Parathyroid adenoma (tissue), 2 donors: ENCODE measurements at regions not wholly inside any gene's neighbourhood (a gene's known extent, or its start where the extent isn't known, plus 50 kb on each side); places are given as distances from the start of the nearest gene placed in this dataset.
A peak's percentile ranks its signal among the peaks of the same experiment; 100 is the strongest.

Experiments used
- H2AFZ ChIP-seq: fragments of 300-600 bp; sonication (generic); one replicate; pipeline ENCODE4 v1.7.0; 2017; ENCODE audit warnings: antibody characterized with exemption, mild to moderate bottlenecking
- H3K27ac ChIP-seq: fragments of 300-600 bp; sonication (generic); one replicate; pipeline ENCODE4 v1.7.0; 2017
- H3K27me3 ChIP-seq: fragments of 300-600 bp; sonication (generic); one replicate; pipeline ENCODE4 v1.7.0; 2017; ENCODE audit warnings: low read length; ENCODE audit not compliant: control insufficient read depth, insufficient read depth
- H3K36me3 ChIP-seq: fragments of 300-600 bp; sonication (generic); one replicate; pipeline ENCODE4 v1.7.0; 2017; ENCODE audit warnings: low read length; ENCODE audit not compliant: control insufficient read depth, insufficient read depth
- H3K4me1 ChIP-seq: fragments of 300-600 bp; sonication (generic); one replicate; pipeline ENCODE4 v1.7.0; 2017; ENCODE audit warnings: control low read depth
- H3K4me2 ChIP-seq: fragments of 300-600 bp; sonication (generic); one replicate; pipeline ENCODE4 v1.7.0; 2017; ENCODE audit warnings: low read length
- H3K4me3 ChIP-seq: fragments of 300-600 bp; sonication (generic); one replicate; pipeline ENCODE4 v1.7.0; 2017; ENCODE audit warnings: low read depth, low read length
- H3K79me2 ChIP-seq: fragments of 300-600 bp; sonication (generic); one replicate; pipeline ENCODE4 v1.7.0; 2017; ENCODE audit warnings: control low read depth
- H3K9ac ChIP-seq: fragments of 300-600 bp; sonication (generic); one replicate; pipeline ENCODE4 v1.7.0; 2017; ENCODE audit warnings: mild to moderate bottlenecking
- H3K9me3 ChIP-seq: fragments of 300-600 bp; sonication (generic); one replicate; pipeline ENCODE4 v1.7.0; 2017; ENCODE audit warnings: low read length; ENCODE audit not compliant: control insufficient read depth
- CTCF ChIP-seq: fragments of 300-600 bp; sonication (generic); IDR thresholded peaks from one replicate; pipeline ENCODE4 v1.7.0; 2017; ENCODE audit warnings: antibody characterized with exemption, mild to moderate bottlenecking
- donor health status: primary hyperparathyroidism.

- Histone ChIP-seq H2AFZ (no peak overlapping the region), H3K79me2 (no peaks in the 10 kb centered on the region), H3K36me3 (no peaks in the 10 kb centered on the region), H3K4me1 (no peaks in the 10 kb centered on the region), H3K4me2 (no peak overlapping the region), H3K27me3 (no peaks in the 10 kb centered on the region), H3K4me3 (no peak overlapping the region), H3K9ac (no peak overlapping the region), H3K9me3 (no peaks in the 10 kb centered on the region), H3K27ac (no peak overlapping the region)
- no peak for TF ChIP-seq CTCF
These were observed 104.3 kb upstream of the MAP3K1 start for GRCh38 chr5:56710826-56711590.

- no peak overlapping the region for H2AFZ ChIP-seq
- H3K4me3 ChIP-seq = no peak overlapping the region
- H3K79me2 ChIP-seq = no peaks in the 10 kb centered on the region
- no peaks in the 10 kb centered on the region for H3K27me3 ChIP-seq
- no peaks in the 10 kb centered on the region for H3K4me1 ChIP-seq
- no peak for TF ChIP-seq CTCF
- H3K27ac ChIP-seq = no peak overlapping the region
- H3K9me3 ChIP-seq = no peaks in the 10 kb centered on the region
- H3K4me2 ChIP-seq = no peak overlapping the region
- H3K9ac ChIP-seq = no peak overlapping the region
- H3K36me3 ChIP-seq = no peaks in the 10 kb centered on the region
These were observed 108.8 kb upstream of the MAP3K1 start for GRCh38 chr5:56706504-56706903.

GRCh38 chr5:56705217-56705616 lies 110.1 kb upstream of the MAP3K1 start:
- Histone ChIP-seq H3K9ac (no peak overlapping the region), H3K4me2 (no peak overlapping the region), H2AFZ (peak overlapping the region; percentile 19), H3K4me1 (no peaks in the 10 kb centered on the region), H3K27ac (no peak overlapping the region), H3K27me3 (no peaks in the 10 kb centered on the region), H3K36me3 (no peaks in the 10 kb centered on the region), H3K79me2 (no peaks in the 10 kb centered on the region), H3K4me3 (no peak overlapping the region), H3K9me3 (no peaks in the 10 kb centered on the region)
- TF ChIP-seq CTCF = no peak

DNA sequence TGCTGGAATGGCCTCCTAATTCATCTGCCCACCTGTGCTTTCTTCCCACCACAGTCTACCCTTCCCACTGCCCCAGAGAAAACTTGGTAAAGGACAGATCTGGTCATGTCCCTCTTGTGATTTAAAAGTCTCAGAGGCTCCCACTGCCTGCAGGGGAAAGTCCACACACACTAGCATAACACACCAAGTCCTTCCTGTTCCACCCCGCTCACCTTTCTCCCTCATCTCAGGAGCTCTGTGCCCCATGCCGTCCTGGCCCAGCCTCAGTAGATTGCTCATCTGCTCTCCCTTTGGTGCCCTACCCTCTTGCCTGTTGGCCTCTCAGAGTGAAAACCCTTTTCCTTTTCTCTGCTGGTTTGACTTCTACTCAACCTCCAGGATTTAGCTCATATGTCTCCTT lies 111.4 kb upstream of the MAP3K1 start:
- no peak for TF ChIP-seq CTCF
- Histone ChIP-seq H3K9me3 (no peaks in the 10 kb centered on the region), H3K36me3 (no peaks in the 10 kb centered on the region)

DNA sequence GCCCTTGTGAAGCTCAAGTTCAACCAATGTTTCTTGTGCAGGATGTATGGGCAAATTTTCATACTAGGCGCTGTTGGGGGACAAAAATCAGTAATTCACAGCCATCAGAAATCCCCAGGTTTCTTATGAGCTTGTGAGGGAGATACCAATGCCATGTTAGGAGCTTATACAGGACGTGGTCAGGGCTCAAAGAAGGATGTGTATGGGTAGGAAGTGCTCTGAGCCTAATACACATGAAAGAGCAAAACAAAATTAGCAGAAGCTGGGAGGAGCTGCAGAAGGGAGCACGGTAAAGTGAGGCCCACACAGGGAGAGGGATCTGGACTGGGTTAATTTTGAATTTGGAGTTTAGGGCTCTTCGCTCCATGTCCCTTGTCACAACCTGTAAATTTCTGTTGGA lies 114.6 kb upstream of the MAP3K1 start:
- Histone ChIP-seq H3K4me2 (no peak overlapping the region), H2AFZ (no peak overlapping the region), H3K79me2 (no peaks in the 10 kb centered on the region), H3K27me3 (no peaks in the 10 kb centered on the region), H3K9ac (no peak overlapping the region), H3K4me1 (peaks cover 11% of the 10 kb centered on the region), H3K4me3 (no peak overlapping the region), H3K27ac (no peak overlapping the region), H3K36me3 (no peaks in the 10 kb centered on the region), H3K9me3 (no peaks in the 10 kb centered on the region)
- TF ChIP-seq CTCF = no peak

More for the DNA sequence above, 111.4 kb upstream of the MAP3K1 start:
- H3K9ac ChIP-seq = no peak overlapping the region
- no peak overlapping the region for H3K4me2 ChIP-seq
- H3K79me2 ChIP-seq = no peaks in the 10 kb centered on the region
- H3K27me3 ChIP-seq = no peaks in the 10 kb centered on the region
- no peak overlapping the region for H3K4me3 ChIP-seq
- peaks cover 8% of the 10 kb centered on the region for H3K4me1 ChIP-seq
- H2AFZ ChIP-seq = no peak overlapping the region
- H3K27ac ChIP-seq = no peak overlapping the region
